GM21529 (cell line): ENCODE measurements at regions not wholly inside any gene's neighbourhood (a gene's known extent, or its start where the extent isn't known, plus 50 kb on each side); places are given as distances from the start of the nearest gene placed in this dataset.

Experiments
- ATAC-seq: cut with Tn5 transposase; IDR thresholded peaks from one replicate; pipeline ENCODE4 v1.9.1; 2021; ENCODE audit not compliant: unreplicated experiment

DNA sequence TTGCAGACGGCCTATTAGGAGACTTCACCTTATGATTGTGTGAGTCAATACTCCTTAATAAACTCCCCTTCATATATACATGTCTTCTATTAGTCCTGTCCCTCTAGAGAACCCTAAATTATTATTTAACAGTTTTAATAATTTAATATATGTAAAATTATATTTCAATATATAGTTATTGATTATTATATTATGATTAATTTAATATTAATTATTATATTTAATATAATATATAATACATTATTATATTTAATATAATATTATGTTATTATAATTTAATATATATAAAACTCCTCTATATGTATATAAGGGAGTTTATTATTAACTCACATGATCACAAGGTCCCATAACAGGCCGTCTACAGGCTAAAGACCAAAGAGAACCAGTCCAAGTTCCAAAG lies 533.2 kb downstream of the ARAP2 start:
- ATAC-seq, result no peak

DNA sequence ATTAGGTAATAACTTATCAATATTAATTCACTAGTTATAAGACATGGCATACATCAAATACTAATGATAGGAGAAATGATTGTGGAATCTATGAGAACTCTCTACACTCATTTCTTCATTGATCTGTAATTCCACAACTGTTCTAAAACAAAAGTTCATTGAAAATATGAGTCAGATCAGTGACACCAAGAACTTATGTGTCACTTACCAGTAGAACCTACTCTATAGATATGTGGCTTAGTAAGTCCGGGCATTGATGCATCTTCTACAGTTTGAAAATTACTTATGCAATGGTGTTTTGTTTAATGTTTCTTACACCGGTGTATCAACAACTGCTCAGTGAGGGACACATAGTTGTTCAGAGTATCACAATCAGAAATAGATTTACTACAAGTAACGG lies 520.3 kb downstream of the ARAP2 start:
- no peak for ATAC-seq

DNA sequence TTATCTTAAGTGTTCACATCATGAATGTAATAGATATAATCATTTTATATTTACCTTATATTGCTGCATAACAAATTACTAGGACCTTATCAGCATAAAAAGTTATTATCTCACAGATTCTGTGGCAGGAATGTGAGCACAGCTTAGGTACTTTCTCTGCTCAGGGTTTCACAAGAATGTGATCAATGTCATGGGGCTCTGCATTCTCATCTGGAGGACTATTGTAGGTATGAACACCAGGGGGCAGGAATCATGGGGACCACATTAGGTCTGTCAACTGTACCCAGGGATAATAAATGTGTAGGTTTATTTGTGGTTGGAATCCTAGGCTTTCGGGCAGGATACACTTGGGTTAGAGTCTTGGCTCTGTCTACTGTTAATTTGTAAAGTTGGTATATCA lies 519.2 kb downstream of the ARAP2 start:
- ATAC-seq, result no peak

DNA sequence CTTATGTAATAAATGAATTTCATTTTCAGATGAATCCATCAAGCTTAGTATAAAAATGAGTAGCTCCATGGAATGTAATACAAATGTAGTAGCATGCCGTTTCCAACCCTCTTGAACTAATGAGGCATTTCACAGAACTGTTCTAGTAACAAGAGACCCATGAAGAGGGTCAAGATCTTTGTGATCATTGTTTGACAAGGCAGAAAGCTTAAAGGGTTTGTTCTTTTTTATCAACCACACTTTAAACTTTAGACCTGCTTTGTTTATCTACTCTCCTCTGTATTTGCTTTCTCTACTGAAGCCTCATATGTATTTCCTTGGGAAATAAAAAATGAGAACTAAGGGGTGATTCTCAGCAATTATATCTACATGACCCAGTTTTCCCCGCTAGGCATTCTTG lies 513.9 kb downstream of the ARAP2 start:
- ATAC-seq, result no peak

DNA sequence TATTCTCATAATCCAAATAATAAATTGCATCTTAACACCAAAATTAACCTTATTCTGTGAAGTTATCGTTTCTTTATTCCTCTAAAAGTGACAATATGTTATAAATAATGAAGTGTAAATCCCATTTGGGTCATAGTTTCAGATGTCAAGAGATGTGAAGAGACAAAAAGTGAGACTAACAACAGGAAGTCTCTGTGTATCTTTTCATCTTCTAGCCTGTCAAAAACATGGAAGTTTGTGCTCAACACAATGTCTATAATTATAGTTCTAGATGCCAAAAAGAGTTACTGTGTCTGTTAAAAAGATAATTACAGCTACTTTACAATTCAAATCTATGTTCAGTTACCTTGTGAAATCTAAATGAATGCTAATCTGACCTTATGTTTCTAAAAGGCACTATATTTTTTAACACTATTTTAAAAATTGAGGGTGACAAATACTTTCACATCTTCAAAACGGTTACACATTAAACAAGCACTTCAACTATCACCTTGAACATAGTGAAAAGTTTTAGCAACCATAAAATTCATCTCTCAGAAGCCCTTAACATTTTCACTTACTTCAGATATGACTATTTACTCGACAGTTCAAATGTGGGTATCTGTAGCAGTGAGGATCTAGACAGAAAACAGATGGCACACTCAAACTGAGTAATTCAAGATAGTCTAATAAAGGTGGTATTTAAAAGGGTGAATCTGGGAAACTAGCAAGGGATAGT lies 509.8 kb downstream of the ARAP2 start:
- ATAC-seq, result peak; percentile 53

DNA sequence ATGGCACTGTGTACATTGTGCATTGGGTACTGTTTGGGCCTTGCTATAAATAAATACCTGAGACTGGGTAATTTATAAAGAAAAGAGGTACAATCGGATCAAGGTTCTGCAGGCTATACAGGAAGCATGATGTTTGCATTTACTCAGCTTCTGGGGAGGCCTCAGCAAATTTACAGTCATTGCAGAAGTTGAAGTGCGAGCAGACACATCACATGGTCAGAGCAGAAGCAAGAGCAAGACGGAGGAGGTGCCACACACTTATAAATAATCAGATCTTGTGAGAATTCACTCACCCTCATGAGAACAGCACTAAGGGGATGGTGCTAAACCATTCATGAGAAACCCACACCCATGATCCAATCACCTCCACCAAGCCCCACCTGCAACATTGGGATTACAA lies 505.0 kb downstream of the ARAP2 start:
- ATAC-seq, result no peak

DNA sequence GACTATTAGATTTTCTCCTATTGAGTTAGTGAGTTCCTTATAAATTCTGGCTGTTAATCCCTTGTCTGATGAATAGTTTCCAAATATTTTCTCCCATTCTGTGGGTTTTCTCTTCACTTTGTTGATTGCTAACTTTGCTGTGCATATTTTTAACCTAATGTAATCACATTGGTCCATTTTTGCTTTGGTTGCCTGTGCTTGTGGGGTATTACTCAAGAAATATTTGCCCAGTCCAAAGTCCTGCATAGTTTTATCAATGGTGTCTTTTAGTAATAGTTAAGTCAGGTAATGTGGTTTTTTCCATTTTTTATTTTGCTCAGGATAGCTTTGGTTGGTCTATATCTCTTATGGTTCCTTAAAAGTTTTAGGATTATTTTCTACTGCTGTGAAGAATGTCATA lies 490.3 kb downstream of the ARAP2 start:
- no peak for ATAC-seq

DNA sequence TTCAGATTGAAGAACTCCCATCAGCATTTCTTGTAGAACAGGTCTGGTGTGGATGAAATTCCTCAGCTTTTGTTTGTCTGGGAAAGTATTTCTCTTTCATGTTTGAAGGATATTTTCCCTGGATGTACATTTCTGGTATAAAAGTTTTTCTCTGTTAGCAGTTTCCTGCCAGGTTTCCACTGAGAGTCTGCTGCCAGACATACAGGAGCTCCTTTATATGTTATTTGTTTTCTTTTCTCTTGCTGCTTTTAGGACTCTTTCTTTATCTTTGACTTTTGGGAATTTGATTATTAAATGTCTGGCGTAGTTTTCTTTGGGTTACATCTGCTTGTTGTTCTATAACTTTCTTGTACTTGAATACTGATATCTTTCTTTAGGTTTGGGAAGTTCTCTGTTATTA lies 486.5 kb downstream of the ARAP2 start:
- ATAC-seq, result no peak

DNA sequence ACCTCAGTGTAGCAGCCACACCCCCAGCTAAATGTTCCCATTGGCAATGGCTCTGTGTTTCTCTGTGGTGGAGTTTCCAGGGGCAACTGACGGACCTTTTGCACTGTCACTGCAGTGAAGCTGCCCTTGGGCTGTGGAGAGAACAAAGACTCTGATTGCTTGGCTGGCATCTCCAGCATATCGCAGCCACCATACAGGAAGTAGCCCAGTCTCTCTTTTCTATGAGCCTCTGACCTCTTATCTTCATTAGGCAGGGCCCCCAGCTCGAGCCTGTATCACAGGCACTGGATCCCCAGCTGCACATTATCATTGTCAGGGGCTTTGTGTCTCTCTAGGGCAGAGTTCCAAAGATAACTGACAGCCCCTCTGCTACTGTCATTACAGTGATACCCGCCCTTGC lies 483.5 kb downstream of the ARAP2 start:
- ATAC-seq, result no peak

DNA sequence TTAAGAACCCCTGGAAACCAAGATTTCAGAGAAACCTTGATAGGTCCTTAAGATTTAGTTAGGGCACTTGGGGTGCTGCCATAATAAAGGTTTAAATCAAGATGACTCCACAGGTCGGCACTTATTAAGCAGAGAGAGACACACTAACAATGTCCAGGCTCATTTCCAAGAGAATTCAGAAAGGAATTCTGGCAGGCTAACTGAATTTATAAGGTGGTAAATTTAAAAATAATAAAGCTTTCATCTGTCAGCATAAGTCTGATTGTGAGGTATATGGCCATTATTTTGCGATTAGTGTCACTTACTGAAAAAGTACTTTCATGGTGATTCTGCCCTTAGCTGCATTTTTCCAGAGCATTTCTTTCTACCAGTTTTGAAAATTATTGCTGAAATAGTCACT lies 472.7 kb downstream of the ARAP2 start:
- ATAC-seq, result no peak

DNA sequence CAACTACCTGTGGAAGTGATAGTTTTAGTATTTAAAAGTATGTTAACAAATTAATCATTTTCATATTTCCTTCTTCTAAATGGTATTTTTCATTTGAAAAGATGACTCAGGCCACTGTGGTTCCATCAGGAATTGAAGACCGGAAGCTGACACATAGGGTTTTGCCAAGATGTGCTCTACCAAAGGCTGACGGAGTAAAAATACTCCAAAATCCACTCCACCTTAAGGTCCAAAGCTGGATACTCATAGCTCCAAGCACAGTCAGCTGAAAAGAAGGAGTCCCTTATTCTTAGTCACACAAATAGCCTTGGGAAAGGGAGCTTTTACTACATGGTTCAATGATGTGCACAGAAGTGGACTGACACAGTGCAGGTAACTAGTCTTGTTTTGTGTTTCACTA lies 472.0 kb downstream of the ARAP2 start:
- ATAC-seq, result no peak

DNA sequence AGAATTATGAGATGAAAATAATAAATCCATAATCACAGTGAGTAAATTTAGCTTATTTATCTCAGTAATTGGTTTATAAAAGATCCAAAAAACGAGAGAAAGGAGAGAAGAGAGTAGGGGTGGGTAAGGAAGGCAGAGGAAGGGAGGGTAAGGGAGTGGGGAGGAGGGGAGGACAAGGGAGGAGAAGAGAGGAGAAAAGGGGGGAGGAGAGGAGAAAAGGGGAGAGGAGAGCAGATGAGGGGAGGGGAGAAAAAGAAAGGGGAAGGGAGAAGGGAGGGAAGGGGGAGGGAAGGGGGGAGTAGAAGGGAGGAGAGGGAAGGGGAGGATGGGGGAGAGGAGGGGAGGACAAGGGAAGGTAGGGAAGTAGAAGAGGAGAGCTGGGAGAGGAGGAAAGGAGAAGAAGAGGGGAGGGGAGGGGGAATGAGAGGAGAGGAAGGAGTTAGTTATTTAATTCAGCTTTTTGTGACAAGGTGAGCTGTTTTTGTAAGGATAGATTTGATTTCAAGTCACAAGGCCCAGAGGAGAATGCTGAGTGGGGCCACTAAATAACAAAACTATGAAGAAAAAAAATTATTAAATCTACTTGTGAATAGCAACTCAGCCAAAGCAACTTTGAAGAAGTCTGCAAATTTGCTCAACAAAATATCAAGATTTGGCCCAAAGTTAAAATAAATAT lies 454.3 kb downstream of the ARAP2 start:
- no peak for ATAC-seq

DNA sequence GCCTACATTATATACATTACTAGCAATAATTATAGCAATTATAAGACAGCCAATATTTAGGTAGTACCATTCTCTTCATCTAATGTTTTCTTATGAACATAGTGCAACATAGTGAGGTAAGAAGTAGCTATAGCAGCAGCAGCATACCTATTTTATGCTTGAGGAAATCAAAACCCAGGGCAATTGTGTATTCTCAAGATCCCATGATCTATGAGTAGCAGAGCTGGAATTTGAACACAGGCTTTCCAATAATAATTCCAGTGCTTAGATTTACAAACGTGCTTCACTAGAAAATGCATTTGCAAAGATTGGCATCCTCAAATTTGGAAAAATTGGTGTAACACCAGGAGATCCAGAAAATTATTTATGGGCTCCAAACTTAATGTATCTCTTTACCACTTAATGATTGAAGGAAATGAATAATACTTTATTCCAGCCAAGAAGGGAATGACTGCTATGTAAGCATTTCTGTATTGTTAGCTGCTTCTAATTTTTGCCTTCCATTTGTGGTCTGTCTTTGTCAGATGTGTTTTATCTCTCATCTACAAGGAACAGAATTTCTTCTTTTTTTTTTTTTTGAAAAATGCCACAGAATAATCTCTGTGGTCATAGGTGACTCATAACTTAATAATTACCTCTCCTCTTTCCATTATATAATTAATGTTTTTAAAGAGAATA lies 451.1 kb downstream of the ARAP2 start:
- no peak for ATAC-seq

DNA sequence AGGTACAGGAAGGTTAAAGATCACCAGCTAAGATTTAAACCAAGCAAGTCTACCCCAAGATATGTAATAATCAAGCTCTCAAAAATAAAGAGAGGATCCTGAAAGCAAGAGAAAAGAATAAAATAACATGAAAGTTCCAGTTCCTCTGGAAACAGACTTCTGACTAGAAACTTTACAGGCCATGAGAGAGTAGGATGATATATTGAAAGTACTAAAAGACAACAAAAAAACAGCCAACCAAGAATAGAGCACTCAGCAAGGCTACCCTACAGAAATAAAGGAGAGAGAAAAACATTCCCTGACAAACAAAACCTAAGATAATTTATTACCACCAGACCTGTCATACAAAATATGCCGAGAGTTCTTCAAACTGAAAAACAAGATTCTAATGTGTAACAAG lies 450.5 kb downstream of the ARAP2 start:
- no peak for ATAC-seq

DNA sequence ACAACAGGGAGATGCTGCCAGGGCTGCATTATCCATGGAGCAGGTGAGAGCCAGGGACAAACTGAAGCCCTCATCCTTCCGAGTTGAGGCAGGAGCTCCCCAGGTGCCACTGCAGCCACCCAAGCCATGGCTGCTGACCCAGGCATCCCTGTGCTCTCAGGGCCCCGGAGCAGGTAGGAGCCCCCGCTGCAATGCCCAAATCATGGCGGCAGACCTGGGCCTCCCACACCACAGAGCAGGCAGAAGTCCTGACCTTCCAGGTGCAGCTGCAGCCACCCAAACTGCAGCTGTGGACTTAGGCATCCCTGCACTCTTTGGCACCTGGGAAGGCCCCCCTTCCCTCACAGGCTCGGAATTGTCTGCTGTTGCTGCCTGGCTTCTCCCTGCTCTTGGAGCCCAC lies 443.6 kb downstream of the ARAP2 start:
- ATAC-seq, result no peak

DNA sequence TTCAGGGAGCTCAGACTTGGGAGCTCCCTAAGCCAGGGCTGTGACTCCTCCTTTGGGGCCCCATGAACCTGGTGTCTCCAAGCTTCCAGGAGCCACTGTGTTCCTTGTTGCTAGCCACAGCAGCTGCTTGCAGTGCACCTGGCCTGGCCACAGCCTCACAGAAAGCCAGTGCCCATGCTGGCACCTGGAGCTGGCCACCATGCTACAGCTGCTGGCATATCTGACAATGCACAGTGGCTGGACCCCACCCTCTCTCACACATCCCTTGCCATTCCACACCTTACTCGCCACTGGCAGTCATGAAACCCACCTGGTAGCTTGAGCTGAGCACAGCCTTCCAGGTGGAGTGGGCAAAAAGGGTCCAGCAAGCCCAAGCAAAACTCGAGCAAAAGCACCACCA lies 441.7 kb downstream of the ARAP2 start:
- no peak for ATAC-seq

DNA sequence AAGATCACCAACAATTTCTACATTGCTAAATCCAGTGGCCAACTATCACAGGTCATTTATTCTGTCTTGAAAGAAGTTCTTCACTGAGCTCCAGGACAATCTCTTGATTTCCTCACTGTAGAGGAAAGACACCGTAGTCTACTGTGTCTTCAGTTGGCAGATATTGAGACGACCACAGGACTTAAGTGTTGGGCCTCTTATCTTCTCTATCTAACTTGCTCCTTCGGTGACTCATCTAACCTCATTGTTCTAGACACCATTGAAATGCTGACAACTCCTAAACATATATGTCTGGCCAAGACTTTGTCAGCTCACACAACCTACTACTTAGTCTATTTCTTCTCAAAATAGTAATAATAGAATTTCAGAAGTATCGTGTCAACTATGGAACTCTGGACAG lies 425.8 kb downstream of the ARAP2 start:
- no peak for ATAC-seq

DNA sequence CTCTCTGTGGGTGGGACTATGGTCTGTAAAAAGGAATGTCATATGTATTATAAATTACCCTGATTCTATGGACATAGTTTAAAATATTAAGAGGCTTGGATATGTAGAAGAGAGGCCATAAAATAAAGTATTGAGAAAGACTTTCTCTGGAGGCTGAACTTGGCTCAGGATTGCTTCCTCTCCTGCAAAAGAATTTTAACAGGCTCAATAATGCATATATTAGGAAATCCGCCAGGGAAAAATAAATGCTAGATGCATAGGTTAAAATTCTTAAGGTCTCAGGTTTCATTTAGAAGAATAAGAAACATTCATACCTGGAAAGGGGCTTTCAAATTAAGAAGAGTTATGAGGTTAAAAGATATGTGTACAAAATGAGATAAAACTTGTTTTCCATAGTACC lies 424.3 kb downstream of the ARAP2 start:
- no peak for ATAC-seq

DNA sequence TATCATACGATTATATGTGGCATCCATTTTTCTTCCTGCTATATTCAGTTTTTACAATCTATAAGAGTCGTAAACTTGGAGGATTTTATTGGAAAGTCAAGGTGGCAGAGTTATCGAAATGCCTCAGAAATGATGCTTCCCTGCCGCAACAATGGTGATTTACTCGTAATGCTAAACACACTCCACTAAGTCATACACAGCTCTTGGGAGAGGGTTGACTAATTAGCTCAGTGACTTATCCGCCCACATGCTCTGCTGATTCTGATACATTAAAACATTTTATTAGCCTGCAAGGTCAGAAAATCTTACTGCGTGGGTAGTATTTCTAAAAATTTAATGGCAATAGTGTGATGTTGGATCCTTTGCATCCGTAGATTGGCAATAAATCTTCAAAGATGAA lies 420.1 kb downstream of the ARAP2 start:
- no peak for ATAC-seq

DNA sequence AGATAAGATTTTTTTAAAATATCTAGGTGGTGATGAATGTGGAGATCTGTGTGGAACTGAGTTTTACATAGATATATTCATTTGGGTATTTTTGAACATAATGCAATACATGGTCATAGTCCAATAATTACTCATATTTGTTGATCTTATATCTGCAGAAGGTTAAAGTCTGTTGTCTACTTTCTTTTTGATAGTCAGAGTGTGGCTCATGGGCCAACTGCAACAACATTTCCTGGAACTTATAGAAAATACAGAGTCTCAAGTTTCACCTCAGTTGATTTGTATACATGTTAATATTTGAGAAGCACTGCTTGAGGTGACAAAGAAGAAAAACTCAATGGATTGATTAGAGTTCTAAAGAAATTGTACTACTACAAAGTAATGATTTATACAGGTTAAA lies 408.4 kb downstream of the ARAP2 start:
- no peak for ATAC-seq

DNA sequence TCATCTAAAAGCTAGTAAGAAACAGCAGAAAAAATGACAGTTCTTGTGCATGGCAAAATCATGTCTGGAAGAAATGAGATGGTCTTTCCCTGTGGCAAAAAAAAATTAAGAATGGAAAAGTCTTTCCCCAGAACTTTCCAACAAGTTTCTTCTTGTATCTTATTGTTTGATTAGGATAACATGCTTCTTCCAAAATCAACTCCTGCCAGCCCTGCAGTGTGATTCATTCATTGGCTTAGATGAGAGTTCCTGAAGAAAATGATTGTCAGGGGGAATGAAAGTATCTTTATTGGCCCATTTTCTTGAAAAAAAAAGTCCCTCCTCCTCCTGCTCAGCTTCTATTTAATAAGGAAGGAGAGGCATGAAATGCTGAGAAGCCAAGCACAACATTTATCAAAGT lies 407.7 kb downstream of the ARAP2 start:
- ATAC-seq, result no peak

DNA sequence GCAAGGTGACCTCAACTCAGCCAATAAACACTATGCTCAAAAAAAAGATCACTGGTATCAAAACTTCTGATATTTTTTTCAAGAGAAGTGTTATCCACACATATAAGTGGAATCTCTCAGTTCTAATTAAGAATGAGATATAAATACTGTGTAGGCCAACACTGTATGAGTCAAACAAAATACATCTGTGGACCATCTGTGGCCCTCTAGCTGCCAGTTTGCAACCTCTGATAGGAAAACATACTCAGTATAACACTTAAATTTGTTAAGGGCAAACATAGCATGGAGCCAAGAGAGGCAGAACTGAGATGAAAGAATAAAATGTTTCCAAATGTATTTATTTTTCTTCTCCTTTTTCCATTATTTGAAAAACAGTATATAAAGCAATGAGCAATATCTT lies 377.3 kb downstream of the ARAP2 start:
- ATAC-seq, result no peak
